GM21367 (cell line): ENCODE measurements at regions not wholly inside any gene's neighbourhood (a gene's known extent, or its start where the extent isn't known, plus 50 kb on each side); places are given as distances from the start of the nearest gene placed in this dataset.
"Not testable (repeated sequence)": the region's sequence is repeated elsewhere in the genome, so short reads cannot be mapped to it uniquely, and the experiment has no call there.

Experiments
- ATAC-seq: cut with Tn5 transposase; IDR thresholded peaks from one replicate; pipeline ENCODE4 v1.9.1; 2021; ENCODE audit not compliant: unreplicated experiment

- ATAC-seq, result no peak
Measured at GRCh38 chrX:65331371-65331770, 203.2 kb downstream of the LAS1L start.

DNA sequence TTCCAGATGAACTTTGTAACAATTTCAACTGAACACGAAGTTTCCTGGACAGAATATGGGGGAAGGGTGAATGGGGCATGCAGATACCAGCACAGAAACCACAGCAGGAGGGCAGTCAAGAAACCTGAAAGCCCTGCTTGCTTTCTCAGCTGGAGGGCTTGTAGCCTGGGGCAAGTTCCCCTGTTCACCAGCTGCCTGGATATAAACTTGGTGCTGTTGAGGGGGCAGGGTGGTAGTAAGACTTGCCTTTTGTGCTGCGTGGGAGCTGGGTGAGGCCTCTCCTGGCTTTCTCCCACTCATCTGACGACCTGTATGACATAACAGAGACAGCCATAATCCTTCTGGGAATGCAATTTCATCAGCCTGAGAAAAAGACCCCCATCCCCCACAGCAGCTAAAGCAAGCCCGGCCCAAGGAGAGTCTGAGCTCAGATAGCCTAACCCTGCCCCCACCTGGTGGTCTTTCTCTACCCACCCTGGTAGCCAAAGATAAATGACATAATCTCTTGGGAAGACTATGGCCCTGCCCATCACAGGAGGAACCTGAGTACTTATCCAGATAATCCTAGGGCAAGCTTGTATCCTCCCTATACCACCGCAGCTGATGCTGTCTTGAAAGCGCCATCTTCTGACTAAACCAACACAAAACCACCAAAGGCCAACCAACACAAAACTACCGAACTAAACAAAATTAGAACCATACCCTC lies 234.3 kb downstream of the LAS1L start:
- no peak for ATAC-seq

- not testable (repeated sequence) for ATAC-seq
Measured at GRCh38 chrX:65282905-65283304, 251.7 kb downstream of the LAS1L start.

GRCh38 chrX:65273152-65273551 lies 261.4 kb downstream of the LAS1L start:
- no peak for ATAC-seq

- no peak for ATAC-seq
Measured at GRCh38 chrX:65266482-65266881, 268.1 kb downstream of the LAS1L start.

DNA sequence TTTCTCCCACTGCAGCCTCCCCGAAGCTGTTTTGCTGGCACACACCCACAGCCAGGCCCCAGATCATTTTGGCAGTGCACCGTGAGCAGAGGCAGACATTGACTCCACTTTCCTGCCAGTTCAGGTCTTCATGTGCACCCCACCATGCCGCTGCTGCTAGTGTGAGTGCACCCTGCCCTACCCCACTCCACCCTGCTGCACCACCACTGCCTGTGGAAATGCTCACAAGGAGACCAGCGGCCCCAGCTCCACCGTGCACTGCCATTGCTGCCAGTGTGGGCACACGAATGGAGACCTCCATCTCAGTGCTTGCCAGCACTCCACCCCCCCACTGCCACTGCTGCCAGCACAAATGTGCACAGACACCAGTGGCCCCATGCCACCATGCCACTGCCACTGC lies 277.6 kb upstream of the ZC4H2 start:
- ATAC-seq, result no peak

DNA sequence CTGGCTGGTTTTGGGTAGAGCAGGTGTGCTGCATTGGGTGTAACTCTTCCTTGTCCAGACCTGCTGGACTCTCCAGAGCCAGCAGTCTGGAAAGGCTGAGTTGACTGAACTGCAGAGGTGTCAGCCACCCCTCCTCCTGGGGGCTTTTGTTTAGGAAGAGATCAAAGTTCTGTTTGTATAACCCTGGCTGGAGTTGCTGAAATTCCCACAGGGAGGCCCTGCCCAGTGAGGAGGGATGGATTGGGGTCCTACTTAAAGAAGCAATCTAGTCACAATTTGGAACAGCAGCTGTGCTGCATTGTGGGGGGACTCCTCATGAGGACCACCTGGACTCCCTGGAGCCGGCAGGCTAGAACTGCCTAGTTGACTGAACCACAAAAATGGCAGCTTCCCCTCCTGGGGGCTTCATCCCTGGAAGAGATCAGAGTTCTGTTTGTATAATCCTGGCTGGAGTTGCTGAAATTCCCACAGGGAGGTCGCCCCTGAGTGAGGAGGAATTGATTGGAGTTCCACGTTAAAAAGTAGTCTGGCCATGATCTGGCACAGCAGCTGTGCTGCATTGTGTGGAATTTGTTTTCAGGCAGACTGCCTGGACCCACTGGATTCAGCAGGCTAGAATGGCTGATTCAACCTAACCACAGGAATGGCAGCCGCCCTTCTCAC lies 264.9 kb upstream of the ZC4H2 start:
- no peak for ATAC-seq

GRCh38 chrX:65203545-65203944 lies 227.3 kb upstream of the ZC4H2 start:
- ATAC-seq, result no peak

- no peak for ATAC-seq
Measured at GRCh38 chrX:65196758-65197360, 220.6 kb upstream of the ZC4H2 start.

- no peak for ATAC-seq
Measured at GRCh38 chrX:65195621-65196020, 219.4 kb upstream of the ZC4H2 start.

DNA sequence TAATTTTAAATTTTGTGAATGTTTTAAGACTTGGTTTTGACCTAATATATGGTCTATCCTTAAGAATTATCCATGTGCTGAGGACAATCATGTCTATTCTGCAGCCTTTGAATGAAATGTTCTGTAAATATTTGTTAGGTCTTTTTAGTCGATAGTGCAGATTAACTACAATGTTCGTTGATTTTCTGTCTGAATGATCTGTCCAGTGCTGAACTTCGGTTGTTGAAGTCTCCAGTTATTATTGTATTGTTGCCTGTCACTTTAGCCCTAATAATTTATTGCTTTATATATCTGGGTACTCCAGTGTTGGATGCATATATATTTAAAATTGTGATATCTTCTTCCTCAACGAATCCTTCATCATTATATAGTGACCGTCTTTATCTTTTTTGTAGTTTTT lies 218.3 kb upstream of the ZC4H2 start:
- no peak for ATAC-seq

GRCh38 chrX:65163325-65163724 lies 187.1 kb upstream of the ZC4H2 start:
- ATAC-seq, result not testable (repeated sequence)

DNA sequence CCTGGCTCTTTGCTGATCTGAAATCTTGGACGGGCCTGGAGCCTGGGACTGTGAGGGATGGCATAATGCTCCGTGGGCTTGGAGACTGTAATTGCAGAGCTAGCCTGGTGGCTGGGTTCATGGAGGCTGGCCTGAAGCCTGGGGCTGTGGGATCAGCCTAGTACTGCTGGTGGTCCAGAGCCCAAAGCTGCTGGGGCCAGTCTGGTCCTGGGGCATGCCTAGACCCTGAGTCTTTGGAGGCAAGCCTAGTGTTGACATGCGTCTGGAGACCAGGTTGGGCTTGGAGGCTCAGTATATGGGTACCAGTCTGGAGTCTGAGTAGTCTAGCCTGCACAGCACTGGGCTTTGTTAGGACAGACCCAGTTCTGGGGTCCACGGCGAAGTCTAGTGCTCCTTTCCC lies 172.0 kb upstream of the ZC4H2 start:
- ATAC-seq, result no peak

- ATAC-seq, result no peak
Measured at GRCh38 chrX:65136424-65136823, 160.2 kb upstream of the ZC4H2 start.

DNA sequence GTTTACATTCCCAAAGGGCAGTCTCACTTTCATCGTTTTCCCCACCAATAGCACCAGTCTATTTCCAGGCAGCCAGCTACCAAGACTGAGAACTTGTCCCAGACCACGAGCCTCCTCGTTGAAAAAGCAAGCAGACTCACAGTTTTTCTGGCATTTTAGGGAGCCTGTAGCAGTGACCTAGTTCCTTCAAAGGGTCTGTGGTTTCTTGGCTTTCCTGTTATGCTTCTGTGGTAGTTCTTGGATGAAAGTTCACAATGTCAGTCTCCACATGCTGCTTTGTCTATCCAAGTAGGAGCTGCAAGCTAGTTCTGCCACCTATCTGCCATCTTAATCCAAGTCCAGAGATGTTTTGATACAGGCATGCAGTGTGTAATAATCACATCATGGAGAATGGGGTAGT lies 151.6 kb upstream of the ZC4H2 start:
- ATAC-seq, result no peak

GRCh38 chrX:65098851-65099250 lies 122.6 kb upstream of the ZC4H2 start:
- no peak for ATAC-seq

GRCh38 chrX:65093658-65094057 lies 117.4 kb upstream of the ZC4H2 start:
- no peak for ATAC-seq

DNA sequence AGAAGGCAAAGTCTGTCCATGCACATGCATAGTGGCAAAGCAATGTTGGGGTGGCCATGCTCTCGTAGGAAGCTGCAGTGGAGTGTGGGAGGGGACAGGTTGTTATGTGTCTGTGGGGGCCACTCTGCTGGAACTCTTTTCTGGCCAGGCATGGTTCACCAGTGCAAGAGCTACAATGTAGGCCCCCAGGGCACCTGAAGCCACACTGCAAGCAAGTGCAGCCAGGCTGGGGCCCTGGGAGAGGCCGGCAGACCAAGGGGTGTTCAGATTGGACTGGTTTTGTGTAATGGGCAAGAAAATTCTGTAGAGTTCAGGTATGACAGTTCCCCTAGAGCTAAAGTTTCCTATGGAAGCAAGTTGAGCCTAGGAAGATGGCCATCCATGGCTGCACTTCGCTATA lies 97.0 kb upstream of the ZC4H2 start:
- no peak for ATAC-seq

- no peak for ATAC-seq
Measured at GRCh38 chrX:65072590-65072989, 96.3 kb upstream of the ZC4H2 start.

DNA sequence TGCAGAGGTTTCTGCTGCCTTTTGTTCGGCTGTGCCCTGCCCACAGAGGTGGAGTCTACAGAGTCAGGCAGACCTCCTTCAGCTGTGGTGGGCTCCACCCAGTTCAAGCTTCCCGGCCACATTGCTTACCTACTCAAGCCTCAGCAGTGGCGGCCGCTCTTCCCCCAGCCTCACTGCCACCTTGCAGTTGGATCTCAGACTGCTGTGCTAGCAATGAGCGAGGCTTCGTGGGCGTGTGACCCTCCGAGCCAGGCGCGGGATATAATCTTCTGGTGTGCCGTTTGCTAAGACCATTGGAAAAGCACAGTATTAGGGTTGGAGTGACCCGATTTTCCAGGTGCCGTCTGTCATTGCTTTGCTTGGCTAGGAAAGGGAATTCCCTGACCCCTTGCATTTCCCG lies 82.4 kb upstream of the ZC4H2 start:
- not testable (repeated sequence) for ATAC-seq

DNA sequence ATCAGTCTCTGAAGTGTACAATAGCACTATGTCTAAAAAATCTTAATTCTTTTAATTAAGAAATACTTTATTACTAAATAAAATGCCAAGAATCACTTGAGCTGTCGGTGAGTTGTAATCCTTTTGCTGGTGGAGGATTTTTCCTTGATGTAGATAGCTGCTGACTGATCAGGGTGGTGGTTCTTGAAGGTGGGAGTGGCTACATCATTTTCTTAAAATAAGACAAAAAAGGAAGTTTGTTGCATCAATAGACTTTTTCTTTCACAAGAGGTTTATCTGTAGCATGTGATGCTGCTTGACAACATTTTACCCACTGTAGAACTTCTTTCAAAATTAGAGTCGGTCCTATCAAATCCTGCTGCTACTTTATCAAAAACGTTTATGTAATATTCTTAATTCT lies 68.8 kb upstream of the ZC4H2 start:
- no peak for ATAC-seq

- ATAC-seq, result peak; percentile 27
Measured at GRCh38 chrX:65035446-65035770, 59.2 kb upstream of the ZC4H2 start.
